Astrocyte (in vitro differentiated cells and primary cell): ENCODE measurements at regions not wholly inside any gene's neighbourhood (a gene's known extent, or its start where the extent isn't known, plus 50 kb on each side); places are given as distances from the start of the nearest gene placed in this dataset.

Experiments
- DNase-seq: peaks from one replicate; pipeline ENCODE4 v3.0.0-alpha.2; 2010; ENCODE audit warnings: low read depth
- FAIRE-seq: peaks from 2 replicates; lab custom pipeline; 2011; peaks lifted over from hg19 to GRCh38; lab: Jason Lieb, UNC
- H2AFZ ChIP-seq: 2 replicates; pipeline ENCODE4 v1.6.0; 2012; ENCODE audit warnings: low read depth, low read length, inconsistent platforms
- H3K27ac ChIP-seq: 2 replicates; pipeline ENCODE4 v1.5.1; 2011; ENCODE audit warnings: low read depth, low read length, inconsistent platforms
- H3K27me3 ChIP-seq: 2 replicates; pipeline ENCODE4 v1.6.0; 2011; ENCODE audit warnings: low read length, inconsistent platforms; ENCODE audit not compliant: insufficient read depth
- H3K36me3 ChIP-seq: 2 replicates; pipeline ENCODE4 v1.5.1; 2011; ENCODE audit warnings: low read length, inconsistent platforms; ENCODE audit not compliant: insufficient read depth
- H3K4me1 ChIP-seq: 2 replicates; pipeline ENCODE4 v1.5.1; 2011; ENCODE audit warnings: low read length, inconsistent platforms; ENCODE audit not compliant: insufficient read depth
- H3K4me2 ChIP-seq: 2 replicates; pipeline ENCODE4 v1.6.0; 2012; ENCODE audit warnings: low read length, inconsistent platforms
- H3K4me3 ChIP-seq: 2 replicates; pipeline ENCODE4 v1.5.1; 2011; ENCODE audit warnings: low read depth, mild to moderate bottlenecking, low read length, inconsistent platforms; ENCODE audit not compliant: insufficient read depth
- H3K79me2 ChIP-seq: 2 replicates; pipeline ENCODE4 v1.6.0; 2012; ENCODE audit warnings: mild to moderate bottlenecking, low read length, inconsistent platforms; ENCODE audit not compliant: insufficient read depth
- H3K9ac ChIP-seq: 2 replicates; pipeline ENCODE4 v1.6.0; 2012; ENCODE audit warnings: mild to moderate bottlenecking, low read length, inconsistent platforms
- H3K9me3 ChIP-seq: 2 replicates; pipeline ENCODE4 v1.5.1; 2012; ENCODE audit warnings: low read depth, mild to moderate bottlenecking, low read length, inconsistent platforms; ENCODE audit not compliant: insufficient read depth
- H4K20me1 ChIP-seq: 2 replicates; pipeline ENCODE4 v1.6.0; 2012; ENCODE audit warnings: low read length, inconsistent platforms; ENCODE audit not compliant: insufficient read depth
- H3K27ac Mint-ChIP-seq: one replicate; pipeline ENCODE4 v1.8.0; 2021; ENCODE audit warnings: mild to moderate bottlenecking, mixed read lengths; ENCODE audit not compliant: unreplicated experiment
- H3K27me3 Mint-ChIP-seq: one replicate; pipeline ENCODE4 v1.8.0; 2021; ENCODE audit warnings: low read depth, mixed read lengths; ENCODE audit not compliant: unreplicated experiment
- H3K36me3 Mint-ChIP-seq: one replicate; pipeline ENCODE4 v1.8.0; 2021; ENCODE audit warnings: low read depth, mixed read lengths; ENCODE audit not compliant: unreplicated experiment
- H3K4me1 Mint-ChIP-seq: one replicate; pipeline ENCODE4 v1.8.0; 2021; ENCODE audit warnings: low read depth, mixed read lengths; ENCODE audit not compliant: unreplicated experiment
- H3K4me3 Mint-ChIP-seq: one replicate; pipeline ENCODE4 v1.8.0; 2021; ENCODE audit warnings: mild to moderate bottlenecking, moderate library complexity, mixed read lengths; ENCODE audit not compliant: unreplicated experiment
- H3K9me3 Mint-ChIP-seq: one replicate; pipeline ENCODE4 v1.8.0; 2021; ENCODE audit warnings: mild to moderate bottlenecking, mixed read lengths; ENCODE audit not compliant: unreplicated experiment
- CTCF ChIP-seq: IDR thresholded peaks from 2 replicates; pipeline ENCODE4 v1.5.1; 2011; ENCODE audit warnings: low read depth, mild to moderate bottlenecking, inconsistent platforms, low read length, moderate library complexity; ENCODE audit not compliant: insufficient read depth
- EZH2 ChIP-seq: IDR thresholded peaks from 2 replicates; pipeline ENCODE4 v1.6.1; 2012; ENCODE audit warnings: mild to moderate bottlenecking, low read length, inconsistent platforms; ENCODE audit not compliant: insufficient read depth

- Histone ChIP-seq H3K79me2 (no peaks in the 10 kb centered on the region), H3K9ac (no peak overlapping the region), H3K27me3 (no peaks in the 10 kb centered on the region), H3K4me3 (no peak overlapping the region), H4K20me1 (no peaks in the 10 kb centered on the region), H2AFZ (no peak overlapping the region), H3K9me3 (no peaks in the 10 kb centered on the region), H3K4me2 (no peak overlapping the region), H3K36me3 (no peaks in the 10 kb centered on the region), H3K4me1 (no peaks in the 10 kb centered on the region), H3K27ac (no peak overlapping the region)
- no peaks in the 10 kb centered on the region for H3K9me3 Mint-ChIP-seq
- H3K4me1 Mint-ChIP-seq: no peaks in the 10 kb centered on the region
- DNase-seq (no peak), FAIRE-seq (peak; percentile 5)
- no peak overlapping the region for H3K27ac Mint-ChIP-seq
- TF ChIP-seq EZH2 (no peak), CTCF (no peak)
- no peaks in the 10 kb centered on the region for H3K36me3 Mint-ChIP-seq
- no peaks in the 10 kb centered on the region for H3K27me3 Mint-ChIP-seq
- H3K4me3 Mint-ChIP-seq: no peak overlapping the region
These were observed 432.3 kb downstream of the LRRIQ3 start for GRCh38 chr1:73765551-73766233.

- H3K4me3 ChIP-seq: no peak overlapping the region
- H3K4me1 Mint-ChIP-seq: no peaks in the 10 kb centered on the region
- H3K27me3 ChIP-seq: no peaks in the 10 kb centered on the region
- no peak overlapping the region for H3K4me3 Mint-ChIP-seq
- no peak overlapping the region for H3K27ac Mint-ChIP-seq
- H3K9me3 ChIP-seq: no peaks in the 10 kb centered on the region
- H3K36me3 Mint-ChIP-seq: no peaks in the 10 kb centered on the region
- H3K27me3 Mint-ChIP-seq: no peaks in the 10 kb centered on the region
- no peak for FAIRE-seq
- no peak overlapping the region for H3K27ac ChIP-seq
- H4K20me1 ChIP-seq: no peaks in the 10 kb centered on the region
- H3K79me2 ChIP-seq: no peaks in the 10 kb centered on the region
- DNase-seq: no peak
- no peaks in the 10 kb centered on the region for H3K36me3 ChIP-seq
- H3K4me1 ChIP-seq: no peaks in the 10 kb centered on the region
- H2AFZ ChIP-seq: no peak overlapping the region
- no peaks in the 10 kb centered on the region for H3K9me3 Mint-ChIP-seq
- no peak overlapping the region for H3K4me2 ChIP-seq
- no peak for TF ChIP-seq CTCF
- no peak for TF ChIP-seq EZH2
- no peak overlapping the region for H3K9ac ChIP-seq
These were observed 436.4 kb downstream of the LRRIQ3 start for GRCh38 chr1:73761559-73761958.

GRCh38 chr1:73759011-73759410 lies 439.0 kb downstream of the LRRIQ3 start:
- H4K20me1 ChIP-seq: no peaks in the 10 kb centered on the region
- no peak overlapping the region for H3K4me2 ChIP-seq
- no peak for DNase-seq
- H3K36me3 ChIP-seq: no peaks in the 10 kb centered on the region
- TF ChIP-seq EZH2 (no peak), CTCF (no peak)
- no peaks in the 10 kb centered on the region for H3K4me1 ChIP-seq
- no peaks in the 10 kb centered on the region for H3K27me3 ChIP-seq
- H3K9ac ChIP-seq: no peak overlapping the region
- no peaks in the 10 kb centered on the region for H3K9me3 Mint-ChIP-seq
- H3K4me1 Mint-ChIP-seq: no peaks in the 10 kb centered on the region
- H3K36me3 Mint-ChIP-seq: no peaks in the 10 kb centered on the region
- FAIRE-seq: no peak
- H3K79me2 ChIP-seq: no peaks in the 10 kb centered on the region
- no peak overlapping the region for H3K27ac ChIP-seq
- H3K27me3 Mint-ChIP-seq: no peaks in the 10 kb centered on the region
- H3K9me3 ChIP-seq: no peaks in the 10 kb centered on the region
- H3K27ac Mint-ChIP-seq: no peak overlapping the region
- H3K4me3 ChIP-seq: no peak overlapping the region
- H2AFZ ChIP-seq: no peak overlapping the region
- H3K4me3 Mint-ChIP-seq: no peak overlapping the region
